Endothelial cell (in vitro differentiated cells): ENCODE measurements at regions not wholly inside any gene's neighbourhood (a gene's known extent, or its start where the extent isn't known, plus 50 kb on each side); places are given as distances from the start of the nearest gene placed in this dataset.
A peak's percentile ranks its signal among the peaks of the same experiment; 100 is the strongest.

ENCODE experiments used
- DNase-seq: peaks from one replicate; pipeline ENCODE4 v3.0.0; 2021; ENCODE audit warnings: low spot score
- H3K27ac Mint-ChIP-seq: one replicate; pipeline ENCODE4 v1.8.0; 2021; ENCODE audit warnings: mixed read lengths, inconsistent platforms; ENCODE audit not compliant: unreplicated experiment
- H3K27me3 Mint-ChIP-seq: one replicate; pipeline ENCODE4 v1.8.0; 2021; ENCODE audit warnings: mild to moderate bottlenecking, moderate library complexity, mixed read lengths, inconsistent platforms; ENCODE audit not compliant: unreplicated experiment
- H3K36me3 Mint-ChIP-seq: one replicate; pipeline ENCODE4 v1.8.0; 2021; ENCODE audit warnings: mild to moderate bottlenecking, low read depth, mixed read lengths, inconsistent platforms; ENCODE audit not compliant: unreplicated experiment
- H3K4me1 Mint-ChIP-seq: one replicate; pipeline ENCODE4 v1.8.0; 2021; ENCODE audit warnings: mild to moderate bottlenecking, mixed read lengths, inconsistent platforms; ENCODE audit not compliant: unreplicated experiment
- H3K4me3 Mint-ChIP-seq: one replicate; pipeline ENCODE4 v1.8.0; 2021; ENCODE audit warnings: mild to moderate bottlenecking, mixed read lengths, inconsistent platforms; ENCODE audit not compliant: unreplicated experiment
- H3K9me3 Mint-ChIP-seq: one replicate; pipeline ENCODE4 v1.8.0; 2021; ENCODE audit warnings: mixed read lengths, inconsistent platforms; ENCODE audit not compliant: unreplicated experiment
- CTCF ChIP-seq: fragments of 200-600 bp; sonication (generic); IDR thresholded peaks from one replicate; pipeline ENCODE4 v1.5.0; 2021; ENCODE audit warnings: antibody characterized with exemption; ENCODE audit not compliant: unreplicated experiment

GRCh38 chr20:24778585-24779031, 170.5 kb upstream of the CST7 start:
- DNase-seq, result no peak
- Mint-ChIP-seq H3K27ac (no peak overlapping the region), H3K36me3 (peaks cover 8% of the 10 kb centered on the region), H3K9me3 (peaks cover 5% of the 10 kb centered on the region), H3K4me1 (no peaks in the 10 kb centered on the region), H3K4me3 (no peak overlapping the region), H3K27me3 (peaks cover 6% of the 10 kb centered on the region)
- TF ChIP-seq CTCF, result no peak

GRCh38 chr20:24779131-24779530, 169.9 kb upstream of the CST7 start:
- DNase-seq, result no peak
- no peak overlapping the region for H3K4me3 Mint-ChIP-seq
- TF ChIP-seq CTCF, result no peak
- H3K27ac Mint-ChIP-seq, result no peak overlapping the region
- peaks cover 6% of the 10 kb centered on the region for H3K27me3 Mint-ChIP-seq
- H3K36me3 Mint-ChIP-seq, result peaks cover 8% of the 10 kb centered on the region
- H3K4me1 Mint-ChIP-seq, result no peaks in the 10 kb centered on the region
- peaks cover 5% of the 10 kb centered on the region for H3K9me3 Mint-ChIP-seq

DNA sequence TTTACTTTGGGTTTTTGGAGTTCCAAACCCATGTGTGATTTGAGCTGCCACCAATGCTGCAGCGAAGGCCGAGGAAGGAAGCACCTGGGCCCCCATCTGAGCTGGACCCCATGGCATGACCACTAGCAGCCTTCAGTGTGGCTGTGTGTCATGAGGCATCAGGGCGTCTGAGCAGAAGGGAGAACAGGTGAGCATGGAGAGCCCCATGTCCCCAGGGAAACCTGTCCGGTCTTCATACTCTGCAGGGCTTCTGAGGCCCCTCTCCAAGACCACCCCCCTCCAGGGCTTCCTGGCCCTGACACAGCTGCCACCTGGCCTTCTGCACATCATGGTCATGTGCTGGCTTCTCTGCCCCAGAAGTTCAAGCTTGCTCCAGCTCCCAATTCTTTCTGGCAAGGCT, 169.1 kb upstream of the CST7 start:
- no peak for TF ChIP-seq CTCF
- no peak overlapping the region for H3K4me3 Mint-ChIP-seq
- H3K36me3 Mint-ChIP-seq, result peaks cover 7% of the 10 kb centered on the region
- H3K27ac Mint-ChIP-seq, result no peak overlapping the region
- no peaks in the 10 kb centered on the region for H3K4me1 Mint-ChIP-seq
- peaks cover 6% of the 10 kb centered on the region for H3K27me3 Mint-ChIP-seq
- DNase-seq, result no peak
- H3K9me3 Mint-ChIP-seq, result peaks cover 5% of the 10 kb centered on the region

GRCh38 chr20:24780674-24781417, 168.2 kb upstream of the CST7 start:
- no peak overlapping the region for H3K4me3 Mint-ChIP-seq
- peaks cover 6% of the 10 kb centered on the region for H3K27me3 Mint-ChIP-seq
- H3K4me1 Mint-ChIP-seq, result no peaks in the 10 kb centered on the region
- DNase-seq, result no peak
- no peak for TF ChIP-seq CTCF
- no peaks in the 10 kb centered on the region for H3K9me3 Mint-ChIP-seq
- no peak overlapping the region for H3K27ac Mint-ChIP-seq
- peaks cover 5% of the 10 kb centered on the region for H3K36me3 Mint-ChIP-seq

- no peak for TF ChIP-seq CTCF
- no peaks in the 10 kb centered on the region for H3K9me3 Mint-ChIP-seq
- H3K36me3 Mint-ChIP-seq, result peaks cover 1% of the 10 kb centered on the region
- no peak overlapping the region for H3K27ac Mint-ChIP-seq
- no peak overlapping the region for H3K4me3 Mint-ChIP-seq
- no peaks in the 10 kb centered on the region for H3K4me1 Mint-ChIP-seq
- peak; percentile 44 for DNase-seq
- H3K27me3 Mint-ChIP-seq, result peaks cover 5% of the 10 kb centered on the region
These were observed 167.6 kb upstream of the CST7 start for GRCh38 chr20:24781418-24781980.
